Epidermal melanocyte (primary cell): ENCODE measurements at regions not wholly inside any gene's neighbourhood (a gene's known extent, or its start where the extent isn't known, plus 50 kb on each side); places are given as distances from the start of the nearest gene placed in this dataset.
A peak's percentile ranks its signal among the peaks of the same experiment; 100 is the strongest.
"Not testable (repeated sequence)": the region's sequence is repeated elsewhere in the genome, so short reads cannot be mapped to it uniquely, and the experiment has no call there.

Experiments used
- DNase-seq: peaks from one replicate; pipeline ENCODE4 v3.0.0; 2011; ENCODE audit warnings: low spot score; ENCODE audit not compliant: insufficient read length

- DNase-seq: not testable (repeated sequence)
Observed at GRCh38 chr2:64280812-64281211, 136.6 kb upstream of the PELI1 start.

DNA sequence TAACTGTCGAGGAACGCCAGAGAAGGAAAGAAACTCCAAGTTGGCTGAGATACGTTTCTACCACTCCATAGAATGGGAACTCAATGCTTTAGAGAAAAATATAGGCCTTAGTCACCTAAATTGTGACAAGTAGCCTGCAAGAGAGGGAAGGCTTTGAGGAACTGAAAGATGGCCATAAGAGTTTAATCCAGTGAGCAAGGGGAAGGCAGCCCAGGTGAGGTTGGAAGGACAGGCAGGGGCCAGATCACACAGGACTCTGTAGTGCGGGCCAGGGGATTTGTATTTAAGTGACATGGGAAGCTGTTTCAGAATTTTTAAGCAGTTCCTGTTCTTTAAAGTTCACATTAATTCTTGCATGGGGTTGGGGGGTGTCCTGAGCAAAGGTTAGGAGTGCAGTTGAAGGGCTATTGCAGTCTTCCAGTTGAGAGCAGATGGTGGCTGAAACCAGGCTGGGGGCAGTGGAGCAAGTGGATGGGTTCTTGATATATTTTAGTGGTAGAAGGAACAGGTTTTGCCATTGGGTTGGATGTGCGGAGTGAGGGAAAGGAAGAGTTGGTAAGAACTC, 138.9 kb upstream of the PELI1 start:
- DNase-seq: no peak

- DNase-seq: no peak
Observed at GRCh38 chr2:64283641-64284361, 139.6 kb upstream of the PELI1 start.

- no peak for DNase-seq
Observed at GRCh38 chr2:64284751-64285150, 140.5 kb upstream of the PELI1 start.

- DNase-seq: no peak
Observed at GRCh38 chr2:64287202-64287740, 143.1 kb upstream of the PELI1 start.

GRCh38 chr2:64288321-64289193, 144.3 kb upstream of the PELI1 start:
- peak; percentile 39 for DNase-seq

GRCh38 chr2:64289251-64289650, 145.0 kb upstream of the PELI1 start:
- no peak for DNase-seq

DNA sequence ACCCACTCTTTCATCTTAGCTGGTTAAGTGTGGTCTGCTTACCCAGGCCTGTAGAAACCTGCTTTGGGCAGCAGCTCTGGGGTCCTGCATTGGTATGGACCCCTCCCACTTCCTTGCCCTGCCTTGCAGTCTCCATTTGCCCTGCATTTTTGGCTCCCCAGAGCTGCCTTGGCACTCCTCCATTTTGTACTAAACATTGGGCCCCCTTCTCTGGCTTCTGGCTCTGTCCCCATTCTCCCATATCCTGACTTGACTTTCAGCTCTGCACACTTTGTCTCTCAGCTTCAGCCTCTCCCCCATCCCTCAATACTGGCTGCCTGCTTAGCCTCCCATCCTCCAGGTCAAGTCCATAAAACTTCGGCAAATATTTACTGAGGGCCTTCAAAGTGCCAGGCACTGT, 145.5 kb upstream of the PELI1 start:
- no peak for DNase-seq

- DNase-seq: no peak
Observed at GRCh38 chr2:64291181-64291580, 147.0 kb upstream of the PELI1 start.

DNA sequence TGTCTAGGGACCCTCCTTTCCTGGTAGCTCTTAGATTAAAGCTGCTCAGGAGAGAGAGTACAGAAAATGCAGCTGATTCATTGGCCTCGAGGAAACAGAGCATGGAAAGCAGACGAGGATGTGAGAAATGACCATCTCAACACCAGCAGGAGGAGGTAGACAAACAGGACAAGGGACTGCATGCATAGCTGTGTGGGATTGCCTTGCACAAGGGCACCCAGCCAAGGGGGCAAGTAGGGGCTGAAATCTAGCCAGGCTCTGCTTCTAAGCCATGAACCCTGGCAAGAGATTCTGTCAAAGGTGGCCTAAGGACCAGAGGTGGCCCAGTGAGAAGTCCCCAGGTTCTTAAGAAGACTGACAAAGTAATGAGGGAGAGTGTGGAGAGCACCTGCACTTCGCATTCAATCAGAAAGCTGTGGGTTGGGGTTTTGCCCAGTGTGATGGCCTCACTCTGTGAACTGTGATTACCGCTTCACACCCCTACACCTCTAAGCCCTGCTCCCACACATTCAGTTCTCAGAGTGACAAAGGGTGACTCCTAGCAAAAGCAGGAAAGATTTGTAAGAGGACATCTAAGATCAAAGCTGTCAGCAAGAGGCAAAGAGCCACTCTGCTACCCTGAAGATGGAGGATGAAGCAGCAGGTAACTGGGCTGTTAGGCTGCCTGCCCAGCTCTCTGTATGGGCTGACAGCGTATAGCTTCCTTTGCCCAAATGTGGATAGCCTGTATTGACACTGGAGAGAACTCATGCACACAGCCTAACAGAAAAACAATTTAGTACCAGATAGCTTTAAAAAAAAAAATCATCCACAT, 151.3 kb upstream of the PELI1 start:
- no peak for DNase-seq

DNA sequence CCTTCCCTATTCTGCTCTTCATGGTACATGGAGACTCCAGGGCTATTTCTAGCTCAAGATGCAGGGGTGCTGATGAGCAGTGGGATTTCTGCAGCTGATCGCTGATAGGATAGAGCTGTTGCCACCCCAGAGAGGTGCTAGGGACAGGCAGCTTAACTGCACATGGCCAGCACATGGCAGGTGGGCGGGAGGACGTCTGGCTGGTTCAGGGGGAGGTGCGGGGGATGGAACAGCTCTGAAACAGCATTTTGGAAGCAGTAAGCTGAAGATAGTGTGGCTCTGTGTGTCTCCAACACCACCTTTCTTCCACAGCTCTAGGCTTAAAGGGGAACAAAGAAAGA, 151.9 kb upstream of the PELI1 start:
- DNase-seq: no peak

GRCh38 chr2:64296695-64297346, 152.6 kb upstream of the PELI1 start:
- no peak for DNase-seq

- DNase-seq: no peak
Observed at GRCh38 chr2:64298161-64298560, 153.9 kb upstream of the PELI1 start.

DNA sequence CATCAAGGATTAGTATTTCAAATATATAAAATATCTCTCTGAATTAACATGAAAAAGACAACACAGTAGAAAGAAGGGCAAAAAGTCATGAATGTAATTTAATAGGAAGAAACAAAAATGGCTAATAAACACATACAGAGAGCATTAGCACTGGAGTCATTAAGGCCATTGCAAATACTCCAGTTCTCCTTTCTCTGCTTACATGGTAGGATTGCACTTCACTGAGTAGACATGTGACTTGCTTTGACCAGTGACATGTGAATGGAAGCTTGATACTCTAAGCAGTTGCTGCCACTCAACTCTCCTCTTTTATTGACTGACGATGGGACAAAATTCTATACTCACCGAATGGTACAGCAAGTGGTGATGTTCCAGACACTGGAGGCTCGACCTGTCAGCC, 153.9 kb upstream of the LGALSL start:
- DNase-seq: no peak

- no peak for DNase-seq
Observed at GRCh38 chr2:64303250-64303649, 150.7 kb upstream of the LGALSL start.

DNA sequence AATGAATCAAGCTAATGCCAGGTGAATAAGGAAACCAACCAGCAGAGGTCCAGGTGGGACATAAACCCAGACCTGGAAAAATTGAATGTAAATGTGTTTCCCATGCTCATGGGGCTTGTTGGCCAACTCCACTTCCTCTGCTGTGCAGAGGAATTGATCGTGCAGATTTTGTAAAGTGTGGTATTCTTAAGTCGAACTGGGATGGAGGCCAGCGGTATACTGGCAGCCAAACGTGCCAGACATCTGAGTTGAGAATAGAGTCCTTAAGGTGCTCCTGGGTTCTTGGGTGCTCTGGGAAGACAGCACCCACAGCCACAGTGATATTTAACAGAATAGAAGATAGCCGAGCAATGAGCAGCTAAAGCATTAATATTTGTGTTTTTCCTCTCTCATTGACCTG, 146.5 kb upstream of the LGALSL start:
- DNase-seq: no peak

DNA sequence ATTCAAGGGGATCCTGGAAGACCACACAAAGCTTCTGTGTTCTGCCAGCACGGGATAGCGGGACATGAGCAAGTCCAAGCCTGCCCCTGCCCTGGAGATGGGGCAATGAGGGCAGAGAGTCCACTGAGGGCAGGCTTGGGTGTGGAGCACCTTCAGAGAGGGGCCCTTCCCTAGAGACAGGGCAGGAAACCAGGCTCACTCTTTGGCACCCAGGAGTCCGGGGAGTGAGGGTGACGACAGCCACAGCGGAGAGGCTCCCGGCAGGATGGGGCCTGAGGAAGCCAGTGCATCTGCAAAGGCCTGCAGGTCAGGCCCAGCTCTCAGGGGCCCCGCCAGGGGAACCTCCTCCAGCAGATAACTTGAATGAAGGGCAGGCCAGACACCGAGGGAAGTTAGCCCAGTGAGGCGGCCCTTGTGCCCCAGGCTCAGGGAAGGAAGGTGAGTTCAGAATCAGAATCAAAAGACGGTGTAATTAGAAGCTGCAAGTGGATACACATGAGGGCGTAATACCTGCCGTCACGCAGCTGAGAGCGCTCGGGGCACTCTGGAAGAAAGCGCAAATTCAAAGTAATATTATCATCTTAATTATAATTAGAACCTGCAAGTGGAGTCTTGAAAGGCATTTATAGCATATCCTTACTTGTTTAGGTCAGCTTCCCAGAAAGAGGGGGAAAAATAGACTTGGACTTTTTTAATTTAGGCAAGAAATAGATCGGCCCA, 142.6 kb upstream of the LGALSL start:
- DNase-seq: no peak

- DNase-seq: peak; percentile 79
Observed at GRCh38 chr2:64311948-64312621, 141.9 kb upstream of the LGALSL start.

GRCh38 chr2:64312622-64313397, 141.2 kb upstream of the LGALSL start:
- DNase-seq: no peak
